T-helper 17 cell (primary cell): ENCODE measurements at regions not wholly inside any gene's neighbourhood (a gene's known extent, or its start where the extent isn't known, plus 50 kb on each side); places are given as distances from the start of the nearest gene placed in this dataset.

ENCODE experiments used
- ATAC-seq: fragments of 150-1000 bp; cut with Tn5 transposase; 2 replicates; pipeline ENCODE4 v1.10.0; 2021; ENCODE audit warnings: mild to moderate bottlenecking, moderate library complexity
- DNase-seq, 3 donors: peaks; one replicate each; pipeline versions ENCODE4 v3.0.0 to v3.0.0-alpha.2; 2020 to 2021
- H3K9me3 ChIP-seq: one replicate; pipeline ENCODE4 v1.7.0; 2013; ENCODE audit warnings: low read length, mild to moderate bottlenecking; ENCODE audit not compliant: control insufficient read depth, poor library complexity, severe bottlenecking
- H3K27ac Mint-ChIP-seq: one replicate; pipeline ENCODE4 v1.8.0; 2022; ENCODE audit warnings: mild to moderate bottlenecking, moderate library complexity, mixed read lengths
- H3K27me3 Mint-ChIP-seq: one replicate; pipeline ENCODE4 v1.8.0; 2022; ENCODE audit warnings: mixed read lengths
- H3K36me3 Mint-ChIP-seq: one replicate; pipeline ENCODE4 v1.8.0; 2022; ENCODE audit warnings: low read depth, mixed read lengths
- H3K4me1 Mint-ChIP-seq: one replicate; pipeline ENCODE4 v1.8.0; 2022; ENCODE audit warnings: mild to moderate bottlenecking, mixed read lengths
- H3K4me3 Mint-ChIP-seq: one replicate; pipeline ENCODE4 v1.8.0; 2022; ENCODE audit warnings: mild to moderate bottlenecking, moderate library complexity, mixed read lengths

DNA sequence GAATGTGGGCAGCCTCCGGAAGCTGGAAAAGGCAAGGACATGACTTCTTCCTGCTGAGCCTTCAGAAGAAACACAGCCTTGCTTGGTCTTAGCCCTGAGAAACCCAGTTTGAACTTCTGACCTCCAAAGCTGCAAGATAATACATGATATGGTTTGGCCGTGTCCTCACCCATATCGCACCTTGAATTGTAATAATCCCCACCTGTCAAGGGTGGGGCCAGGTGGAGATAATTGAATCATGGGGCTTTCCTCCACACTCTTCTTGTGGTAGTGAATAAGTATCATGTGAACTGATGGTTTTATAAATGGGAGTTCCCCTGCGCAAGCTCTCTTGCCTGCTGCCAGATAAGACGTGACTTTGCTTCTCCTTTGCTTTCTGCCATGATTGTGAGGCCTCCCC is 310.9 kb downstream of the PSAT1 start:
- H3K4me3 Mint-ChIP-seq = no peak overlapping the region
- no peaks in the 10 kb centered on the region for H3K9me3 ChIP-seq
- no peak for DNase-seq
- H3K36me3 Mint-ChIP-seq = no peaks in the 10 kb centered on the region
- no peak overlapping the region for H3K27ac Mint-ChIP-seq
- no peaks in the 10 kb centered on the region for H3K4me1 Mint-ChIP-seq
- no peaks in the 10 kb centered on the region for H3K27me3 Mint-ChIP-seq
- ATAC-seq = no peak

DNA sequence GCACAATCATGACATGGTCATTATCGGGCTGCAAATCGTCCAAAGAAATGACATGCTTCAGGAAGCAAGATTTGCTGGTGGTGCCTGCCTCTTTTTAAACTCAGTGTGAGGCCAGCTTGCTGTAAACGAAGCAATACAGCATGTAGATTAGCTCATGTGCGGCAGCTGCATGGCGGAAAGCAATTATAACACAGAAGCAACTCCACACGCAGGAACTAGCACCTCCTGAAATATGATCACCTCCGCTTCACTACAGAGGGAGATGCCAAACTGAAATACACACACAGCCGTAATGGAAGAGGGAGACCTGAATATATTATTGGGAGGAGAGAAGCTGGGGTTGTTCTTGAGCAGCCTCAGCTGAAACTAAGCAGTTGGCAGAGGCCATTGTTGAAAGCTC is 312.5 kb downstream of the PSAT1 start:
- H3K4me3 Mint-ChIP-seq = no peak overlapping the region
- no peaks in the 10 kb centered on the region for H3K9me3 ChIP-seq
- DNase-seq (no peak), ATAC-seq (no peak)
- no peaks in the 10 kb centered on the region for H3K36me3 Mint-ChIP-seq
- no peaks in the 10 kb centered on the region for H3K27me3 Mint-ChIP-seq
- no peaks in the 10 kb centered on the region for H3K4me1 Mint-ChIP-seq
- no peak overlapping the region for H3K27ac Mint-ChIP-seq

DNA sequence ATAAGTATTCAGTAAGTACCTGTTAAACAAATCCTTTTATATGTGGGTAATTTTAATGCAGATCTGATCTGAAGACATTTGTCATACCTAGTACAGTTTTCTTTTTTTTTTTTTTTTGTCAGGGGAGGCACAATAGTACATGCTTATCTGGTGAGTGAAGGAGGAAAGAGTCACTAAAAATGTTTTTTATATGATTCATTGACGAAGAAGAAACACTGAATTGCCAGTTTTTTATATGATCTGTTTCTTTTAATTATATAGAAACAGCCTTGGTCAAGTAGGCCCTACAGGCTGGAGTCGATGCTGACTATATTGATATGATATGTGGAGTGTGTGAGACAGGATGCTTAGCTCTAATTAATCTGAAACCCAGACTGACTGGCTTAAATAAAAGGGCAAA is 315.2 kb downstream of the PSAT1 start:
- Mint-ChIP-seq H3K27ac (no peak overlapping the region), H3K4me3 (no peak overlapping the region), H3K4me1 (no peaks in the 10 kb centered on the region), H3K27me3 (no peaks in the 10 kb centered on the region), H3K36me3 (no peaks in the 10 kb centered on the region)
- no peaks in the 10 kb centered on the region for H3K9me3 ChIP-seq
- ATAC-seq (no peak), DNase-seq (no peak)

DNA sequence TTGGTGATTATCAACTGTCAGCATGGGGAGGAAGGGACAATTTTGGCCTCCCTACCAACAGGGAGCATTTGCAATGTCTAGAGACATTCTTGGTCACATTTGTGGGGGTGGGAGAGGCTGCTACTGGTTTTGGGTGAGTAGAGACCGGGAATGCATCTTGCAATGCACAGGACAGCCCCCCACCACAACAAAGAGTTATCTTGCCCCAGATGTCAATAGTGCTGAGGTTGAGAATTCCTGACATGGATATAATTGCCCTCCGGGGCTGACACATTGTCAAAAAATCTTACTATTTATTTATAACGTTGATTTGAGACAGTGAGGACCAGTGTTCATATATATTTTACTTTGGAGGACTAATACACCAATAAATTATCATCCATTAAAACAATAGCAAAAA is 316.1 kb downstream of the PSAT1 start:
- no peak overlapping the region for H3K4me3 Mint-ChIP-seq
- no peak for DNase-seq
- H3K36me3 Mint-ChIP-seq = no peaks in the 10 kb centered on the region
- no peak overlapping the region for H3K27ac Mint-ChIP-seq
- H3K27me3 Mint-ChIP-seq = no peaks in the 10 kb centered on the region
- no peaks in the 10 kb centered on the region for H3K4me1 Mint-ChIP-seq
- H3K9me3 ChIP-seq = no peaks in the 10 kb centered on the region
- ATAC-seq = no peak

DNA sequence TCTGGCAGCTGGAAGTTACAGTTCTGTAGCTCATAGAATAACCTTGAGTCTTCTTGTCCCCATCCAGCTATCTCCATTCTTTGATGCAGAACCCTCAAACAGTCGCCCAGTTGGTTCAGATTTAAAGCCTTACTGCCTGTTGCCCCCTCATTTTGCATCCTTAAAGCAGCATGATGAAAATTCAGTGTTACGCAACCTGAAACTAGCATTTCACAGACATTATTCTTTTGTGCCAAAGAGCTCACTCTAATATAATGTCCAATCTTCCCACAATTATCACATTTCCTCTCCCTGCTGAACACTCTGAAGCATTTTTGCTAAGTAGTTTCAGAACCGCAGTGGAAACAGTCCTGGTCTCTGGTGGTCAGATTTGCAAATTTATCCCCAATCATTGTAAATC is 318.0 kb downstream of the PSAT1 start:
- H3K27ac Mint-ChIP-seq = no peak overlapping the region
- no peaks in the 10 kb centered on the region for H3K9me3 ChIP-seq
- DNase-seq (no peak), ATAC-seq (no peak)
- H3K27me3 Mint-ChIP-seq = no peaks in the 10 kb centered on the region
- H3K4me1 Mint-ChIP-seq = no peaks in the 10 kb centered on the region
- H3K4me3 Mint-ChIP-seq = no peak overlapping the region
- H3K36me3 Mint-ChIP-seq = no peaks in the 10 kb centered on the region

DNA sequence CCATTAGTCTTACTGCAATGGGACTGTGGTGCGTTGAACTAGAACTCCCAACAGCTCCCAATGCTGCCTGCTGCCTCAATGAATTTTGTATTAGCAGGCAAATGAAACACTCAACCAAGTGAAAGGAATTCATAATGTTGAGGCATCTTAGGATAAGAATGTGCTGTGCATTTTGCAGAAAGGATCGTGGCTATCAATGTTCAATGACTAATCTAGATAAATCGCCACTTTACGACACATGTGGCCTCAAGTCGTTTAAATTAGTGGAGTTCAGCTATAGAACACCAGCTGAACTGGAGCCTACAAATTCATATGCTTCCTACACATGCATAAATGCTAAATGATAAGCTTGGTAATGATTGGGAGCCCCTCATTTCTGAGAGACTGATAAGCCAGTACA is 318.4 kb downstream of the PSAT1 start:
- no peak for ATAC-seq
- Mint-ChIP-seq H3K4me1 (no peaks in the 10 kb centered on the region), H3K36me3 (no peaks in the 10 kb centered on the region), H3K27me3 (no peaks in the 10 kb centered on the region), H3K4me3 (no peak overlapping the region), H3K27ac (no peak overlapping the region)
- DNase-seq = no peak
- no peaks in the 10 kb centered on the region for H3K9me3 ChIP-seq

DNA sequence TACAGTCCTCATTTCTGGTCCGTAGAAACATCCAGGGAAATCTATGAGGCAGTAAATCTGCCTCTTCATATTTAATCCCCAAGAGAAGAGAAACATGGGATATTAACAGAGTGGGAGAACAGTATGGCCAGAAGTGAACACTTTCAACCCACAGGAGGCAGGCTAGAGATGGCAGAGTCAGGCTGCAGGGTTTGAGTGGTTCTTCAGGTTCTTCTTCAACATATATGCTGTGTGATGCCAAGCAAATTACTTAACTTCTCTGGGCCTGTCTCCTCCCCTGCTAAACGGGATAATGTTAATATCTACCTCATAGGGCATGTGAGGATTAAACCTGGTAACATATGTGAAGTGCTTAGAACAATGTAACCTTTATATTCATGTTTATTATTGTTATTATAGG is 321.8 kb downstream of the PSAT1 start:
- no peaks in the 10 kb centered on the region for H3K9me3 ChIP-seq
- Mint-ChIP-seq H3K4me1 (no peaks in the 10 kb centered on the region), H3K4me3 (no peak overlapping the region), H3K27me3 (no peaks in the 10 kb centered on the region), H3K27ac (no peak overlapping the region), H3K36me3 (no peaks in the 10 kb centered on the region)
- ATAC-seq (no peak), DNase-seq (no peak)

DNA sequence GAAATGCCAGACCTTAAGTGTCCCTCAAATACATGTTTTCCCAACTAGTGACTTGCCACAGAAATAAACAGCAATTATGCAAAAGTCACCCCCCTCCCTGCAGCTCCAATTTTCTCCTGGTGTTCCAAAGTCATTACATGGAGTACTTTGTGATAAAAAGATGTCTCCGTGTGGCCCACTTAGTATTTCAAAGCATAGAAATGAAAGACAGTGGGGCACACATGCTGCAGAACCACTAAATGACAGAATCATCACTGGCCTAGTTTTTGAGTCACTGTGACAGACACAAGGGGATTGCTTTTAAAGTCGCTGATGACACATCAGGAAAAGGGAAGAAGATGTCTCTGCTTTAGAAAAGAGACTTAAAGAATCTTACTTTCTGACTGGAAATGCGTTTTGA is 323.4 kb downstream of the PSAT1 start:
- ATAC-seq (no peak), DNase-seq (no peak)
- H3K4me1 Mint-ChIP-seq = no peaks in the 10 kb centered on the region
- no peaks in the 10 kb centered on the region for H3K9me3 ChIP-seq
- no peaks in the 10 kb centered on the region for H3K27me3 Mint-ChIP-seq
- no peak overlapping the region for H3K27ac Mint-ChIP-seq
- H3K36me3 Mint-ChIP-seq = no peaks in the 10 kb centered on the region
- no peak overlapping the region for H3K4me3 Mint-ChIP-seq

DNA sequence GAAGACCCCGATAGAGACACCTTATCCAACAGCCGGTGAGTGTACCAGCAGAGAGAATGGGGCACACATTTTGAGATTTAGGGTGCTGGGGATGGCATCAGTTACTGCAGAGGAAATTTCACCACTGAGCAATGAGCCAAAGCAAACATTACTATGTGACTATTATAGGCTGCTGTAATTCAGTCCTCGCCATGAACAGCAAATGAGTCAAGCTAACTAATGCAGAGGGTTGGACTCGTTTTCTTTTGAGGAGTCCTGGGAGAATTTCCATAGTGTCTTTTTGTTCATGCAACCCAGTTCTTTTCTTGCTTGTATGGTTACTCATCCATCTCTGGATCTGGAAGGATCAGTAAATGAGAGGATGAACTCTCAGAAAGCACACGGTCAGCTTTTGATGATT is 323.8 kb downstream of the PSAT1 start:
- Mint-ChIP-seq H3K4me1 (no peaks in the 10 kb centered on the region), H3K27me3 (no peaks in the 10 kb centered on the region), H3K36me3 (no peaks in the 10 kb centered on the region), H3K4me3 (no peak overlapping the region), H3K27ac (no peak overlapping the region)
- ATAC-seq = no peak
- H3K9me3 ChIP-seq = no peaks in the 10 kb centered on the region
- no peak for DNase-seq

DNA sequence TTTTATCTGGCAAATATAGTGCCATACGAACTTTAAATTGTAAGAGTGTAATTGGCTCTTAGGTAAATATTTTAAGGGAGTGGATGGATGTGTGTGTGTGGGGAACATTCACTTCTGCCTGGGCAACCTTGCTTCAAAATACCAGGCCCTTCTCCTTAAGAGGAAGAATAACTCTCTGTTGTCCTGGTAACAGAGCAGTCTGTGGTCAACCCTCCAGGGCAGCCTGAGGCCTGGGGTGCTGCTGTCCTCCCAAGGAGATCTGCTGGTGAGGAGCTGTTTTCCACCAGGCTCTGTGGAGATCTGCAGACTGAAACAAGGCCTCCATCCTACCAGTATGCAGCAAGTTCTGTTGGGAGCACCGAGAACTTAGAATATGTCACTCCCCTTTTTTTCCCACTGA is 325.2 kb downstream of the PSAT1 start:
- Mint-ChIP-seq H3K27ac (no peak overlapping the region), H3K4me1 (no peaks in the 10 kb centered on the region), H3K36me3 (no peaks in the 10 kb centered on the region), H3K27me3 (no peaks in the 10 kb centered on the region), H3K4me3 (no peak overlapping the region)
- DNase-seq (no peak), ATAC-seq (no peak)
- no peaks in the 10 kb centered on the region for H3K9me3 ChIP-seq

DNA sequence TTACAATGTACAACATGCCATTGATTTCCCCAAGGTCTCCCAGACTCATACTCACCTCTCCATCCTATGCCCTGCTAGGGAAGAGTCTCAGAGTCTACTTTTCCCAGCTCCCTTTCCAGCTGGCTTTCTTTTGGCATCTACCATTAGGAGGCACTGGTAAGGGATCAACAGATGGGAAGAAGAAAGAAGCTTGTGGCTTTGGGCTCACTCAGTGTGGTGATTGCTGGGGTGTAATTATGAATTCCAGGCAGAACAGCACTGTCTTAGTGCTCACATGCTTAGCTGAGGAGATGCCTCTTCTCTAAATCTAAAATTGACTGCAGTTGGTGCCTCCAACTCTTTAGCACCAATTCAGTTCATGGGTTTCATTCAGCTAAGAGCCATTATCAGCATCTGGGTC is 330.0 kb downstream of the PSAT1 start:
- Mint-ChIP-seq H3K27ac (no peak overlapping the region), H3K4me1 (no peaks in the 10 kb centered on the region)
- no peak for ATAC-seq

DNA sequence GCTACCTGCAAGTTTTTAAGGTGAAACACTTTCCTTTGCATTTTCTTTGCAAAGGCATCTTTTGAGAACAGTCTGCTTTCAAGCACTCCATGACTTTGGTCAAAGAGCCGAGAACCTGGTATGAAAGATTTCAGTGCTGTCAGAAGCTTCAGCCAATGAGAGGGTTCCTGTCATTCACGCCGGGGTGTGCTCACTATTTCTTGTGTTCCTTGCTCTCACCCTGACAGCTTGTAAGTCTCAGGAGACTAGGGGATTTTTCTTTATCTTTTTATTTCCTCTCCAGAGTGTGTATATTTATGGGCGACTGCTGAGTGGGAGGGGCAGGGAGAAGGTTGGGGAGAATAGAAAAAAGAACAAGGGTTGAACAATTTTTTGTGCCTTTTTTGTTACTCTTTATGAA is 334.0 kb downstream of the PSAT1 start:
- ATAC-seq (no peak), DNase-seq (no peak)
- H3K27me3 Mint-ChIP-seq = peaks cover 7% of the 10 kb centered on the region
- no peak overlapping the region for H3K27ac Mint-ChIP-seq
- no peaks in the 10 kb centered on the region for H3K9me3 ChIP-seq
- no peaks in the 10 kb centered on the region for H3K36me3 Mint-ChIP-seq
- H3K4me1 Mint-ChIP-seq = no peaks in the 10 kb centered on the region
- H3K4me3 Mint-ChIP-seq = no peak overlapping the region

More for the DNA sequence above, 330.0 kb downstream of the PSAT1 start:
- H3K4me3 Mint-ChIP-seq = no peak overlapping the region
- H3K36me3 Mint-ChIP-seq = no peaks in the 10 kb centered on the region
- DNase-seq = no peak
- peaks cover under 1% of the 10 kb centered on the region for H3K27me3 Mint-ChIP-seq
- no peaks in the 10 kb centered on the region for H3K9me3 ChIP-seq

DNA sequence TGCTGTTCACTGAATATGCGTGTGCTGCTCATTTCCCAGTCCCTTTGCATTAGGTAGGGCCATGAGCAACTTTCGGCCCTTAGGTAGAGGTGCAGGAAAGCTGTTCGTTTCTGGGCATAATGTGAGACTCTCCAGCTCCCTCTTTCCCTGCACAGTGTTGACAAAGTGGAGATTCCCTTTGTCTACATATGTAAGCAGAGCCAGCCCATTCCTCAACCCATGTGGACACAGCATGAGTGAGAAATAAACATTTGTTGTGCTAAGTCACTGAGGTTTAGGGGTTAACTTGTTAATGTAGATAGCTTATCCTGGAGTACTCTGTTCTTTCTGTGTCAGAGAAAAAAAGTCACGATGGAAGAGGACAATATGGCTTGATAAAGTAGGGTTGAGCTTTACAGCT is 343.8 kb downstream of the PSAT1 start:
- no peaks in the 10 kb centered on the region for H3K36me3 Mint-ChIP-seq
- no peaks in the 10 kb centered on the region for H3K9me3 ChIP-seq
- H3K27me3 Mint-ChIP-seq = no peaks in the 10 kb centered on the region
- no peak for DNase-seq
- ATAC-seq = no peak
- H3K27ac Mint-ChIP-seq = no peak overlapping the region
- no peaks in the 10 kb centered on the region for H3K4me1 Mint-ChIP-seq
- H3K4me3 Mint-ChIP-seq = no peak overlapping the region

DNA sequence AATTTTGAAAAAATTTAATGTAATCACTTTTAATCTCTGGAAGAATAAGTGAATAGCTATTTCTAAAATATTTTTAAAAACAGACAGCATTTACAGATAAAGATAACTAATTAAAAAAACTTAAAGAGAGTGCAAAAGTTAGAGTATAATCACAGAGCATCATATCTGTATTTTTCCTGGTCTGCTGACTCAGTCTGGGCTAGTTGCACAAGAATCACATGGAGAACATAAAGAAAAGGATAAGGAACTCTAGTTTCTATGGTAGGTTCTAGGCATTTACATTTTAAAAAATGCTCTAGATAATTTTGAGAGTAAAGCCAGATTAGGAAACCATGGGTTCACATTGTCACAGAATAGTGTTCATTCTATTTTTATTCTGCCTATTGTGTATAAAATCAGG is 347.4 kb downstream of the PSAT1 start:
- no peak for ATAC-seq
- Mint-ChIP-seq H3K36me3 (no peaks in the 10 kb centered on the region), H3K27ac (no peak overlapping the region), H3K27me3 (no peaks in the 10 kb centered on the region), H3K4me3 (no peak overlapping the region), H3K4me1 (no peaks in the 10 kb centered on the region)
- no peak for DNase-seq
- H3K9me3 ChIP-seq = no peaks in the 10 kb centered on the region

DNA sequence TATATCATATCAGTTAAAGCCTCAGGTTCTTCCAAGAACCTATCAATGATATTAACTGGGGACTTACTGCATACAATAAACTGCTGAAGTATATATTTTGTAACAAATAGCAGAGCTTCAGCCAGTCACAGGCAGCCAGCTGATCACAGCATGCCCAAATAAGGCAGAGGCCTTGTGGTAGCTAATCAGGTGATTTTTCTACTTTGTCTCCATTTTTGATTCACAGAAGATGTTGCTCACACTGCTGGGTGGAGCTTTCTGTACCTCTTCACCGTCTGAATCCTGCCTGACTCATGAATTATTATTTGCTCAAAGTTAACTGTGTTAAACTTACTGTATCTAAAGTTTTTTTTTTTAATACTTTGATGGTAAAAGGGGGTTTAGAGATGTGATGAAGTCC is 357.4 kb downstream of the PSAT1 start:
- no peaks in the 10 kb centered on the region for H3K9me3 ChIP-seq
- Mint-ChIP-seq H3K4me3 (no peak overlapping the region), H3K27me3 (no peaks in the 10 kb centered on the region), H3K4me1 (no peaks in the 10 kb centered on the region), H3K27ac (no peak overlapping the region), H3K36me3 (no peaks in the 10 kb centered on the region)
- ATAC-seq (no peak), DNase-seq (no peak)
